ENCODE measurements at regions not wholly inside any gene's neighbourhood (a gene's known extent, or its start where the extent isn't known, plus 50 kb on each side); places are given as distances from the start of the nearest gene placed in this dataset.

- TF ChIP-seq CTCF (conservative IDR thresholded peaks at IDR 0.05) (no peak), EZH2 (IDR thresholded peaks at IDR 0.05; ENCODE audit: low read depth) (no peak)
Measured at GRCh38 chr21:14308234-14308633, 74.7 kb downstream of the HSPA13 start.
